ENCODE measurements at regions not wholly inside any gene's neighbourhood (a gene's known extent, or its start where the extent isn't known, plus 50 kb on each side); places are given as distances from the start of the nearest gene placed in this dataset.

- Histone ChIP-seq H3K9ac (ENCODE audit: low read length) (no peak overlapping the region), H3K27ac (ENCODE audit: low read depth, low read length) (no peak overlapping the region), H3K27me3 (ENCODE audit: low read length) (no peaks in the 10 kb centered on the region), H3K4me2 (ENCODE audit: low read depth, low read length, poor library complexity, severe bottlenecking) (no peak overlapping the region), H3K9me2 (replicated peaks; ENCODE audit: insufficient read depth, low read length) (no peaks in the 10 kb centered on the region), H4K20me1 (ENCODE audit: low read depth, low read length) (no peaks in the 10 kb centered on the region), H3K4me3 (ENCODE audit: insufficient read depth, low read length, poor library complexity, severe bottlenecking) (no peak overlapping the region), H3F3A (ENCODE audit: insufficient read depth) (no peaks in the 10 kb centered on the region), H2AFZ (ENCODE audit: low read depth, low read length, severe bottlenecking) (no peak overlapping the region), H3K36me3 (ENCODE audit: low read length) (no peaks in the 10 kb centered on the region), H3K9me3 (ENCODE audit: insufficient read depth, low read length) (no peaks in the 10 kb centered on the region), H3K79me2 (ENCODE audit: insufficient read depth, low read length) (no peaks in the 10 kb centered on the region)
- TF ChIP-seq CTCF (IDR thresholded peaks at IDR 0.05; ENCODE audit: insufficient read depth, low read length, poor library complexity, severe bottlenecking) (no peak), EZH2phosphoT487 (conservative IDR thresholded peaks at IDR 0.05; ENCODE audit: low read length) (no peak)
Measured at GRCh38 chr6:105836889-105837288, 249.2 kb upstream of the PRDM1 start.

- no peaks in the 10 kb centered on the region for H3K9me3 ChIP-seq (ENCODE audit: insufficient read depth, low read length)
- no peak overlapping the region for H3K4me2 ChIP-seq (ENCODE audit: low read depth, low read length, poor library complexity, severe bottlenecking)
- no peaks in the 10 kb centered on the region for H3K79me2 ChIP-seq (ENCODE audit: insufficient read depth, low read length)
- H3F3A ChIP-seq (ENCODE audit: insufficient read depth): no peaks in the 10 kb centered on the region
- TF ChIP-seq EZH2phosphoT487 (conservative IDR thresholded peaks at IDR 0.05; ENCODE audit: low read length): no peak
- TF ChIP-seq CTCF (IDR thresholded peaks at IDR 0.05; ENCODE audit: insufficient read depth, low read length, poor library complexity, severe bottlenecking): no peak
- no peak overlapping the region for H3K27ac ChIP-seq (ENCODE audit: low read depth, low read length)
- H4K20me1 ChIP-seq (ENCODE audit: low read depth, low read length): no peaks in the 10 kb centered on the region
- no peak overlapping the region for H3K9ac ChIP-seq (ENCODE audit: low read length)
- no peaks in the 10 kb centered on the region for H3K36me3 ChIP-seq (ENCODE audit: low read length)
- H3K9me2 ChIP-seq (replicated peaks; ENCODE audit: insufficient read depth, low read length): no peaks in the 10 kb centered on the region
- H3K27me3 ChIP-seq (ENCODE audit: low read length): no peaks in the 10 kb centered on the region
- no peak overlapping the region for H3K4me3 ChIP-seq (ENCODE audit: insufficient read depth, low read length, poor library complexity, severe bottlenecking)
- H2AFZ ChIP-seq (ENCODE audit: low read depth, low read length, severe bottlenecking): no peak overlapping the region
Measured at GRCh38 chr6:105836379-105836778, 249.8 kb upstream of the PRDM1 start.

GRCh38 chr6:105835373-105835772 is 250.8 kb upstream of the PRDM1 start:
- Histone ChIP-seq H3K36me3 (ENCODE audit: low read length) (no peaks in the 10 kb centered on the region), H3K9me3 (ENCODE audit: insufficient read depth, low read length) (no peaks in the 10 kb centered on the region), H3F3A (ENCODE audit: insufficient read depth) (no peaks in the 10 kb centered on the region), H3K9ac (ENCODE audit: low read length) (no peak overlapping the region), H3K4me2 (ENCODE audit: low read depth, low read length, poor library complexity, severe bottlenecking) (no peak overlapping the region), H3K27ac (ENCODE audit: low read depth, low read length) (no peak overlapping the region), H3K27me3 (ENCODE audit: low read length) (no peaks in the 10 kb centered on the region), H2AFZ (ENCODE audit: low read depth, low read length, severe bottlenecking) (no peak overlapping the region), H3K79me2 (ENCODE audit: insufficient read depth, low read length) (no peaks in the 10 kb centered on the region), H3K9me2 (replicated peaks; ENCODE audit: insufficient read depth, low read length) (no peaks in the 10 kb centered on the region), H3K4me3 (ENCODE audit: insufficient read depth, low read length, poor library complexity, severe bottlenecking) (no peak overlapping the region), H4K20me1 (ENCODE audit: low read depth, low read length) (no peaks in the 10 kb centered on the region)
- no peak for TF ChIP-seq CTCF (IDR thresholded peaks at IDR 0.05; ENCODE audit: insufficient read depth, low read length, poor library complexity, severe bottlenecking)
- no peak for TF ChIP-seq EZH2phosphoT487 (conservative IDR thresholded peaks at IDR 0.05; ENCODE audit: low read length)
